ENCODE measurements at regions not wholly inside any gene's neighbourhood (a gene's known extent, or its start where the extent isn't known, plus 50 kb on each side); places are given as distances from the start of the nearest gene placed in this dataset.

DNA sequence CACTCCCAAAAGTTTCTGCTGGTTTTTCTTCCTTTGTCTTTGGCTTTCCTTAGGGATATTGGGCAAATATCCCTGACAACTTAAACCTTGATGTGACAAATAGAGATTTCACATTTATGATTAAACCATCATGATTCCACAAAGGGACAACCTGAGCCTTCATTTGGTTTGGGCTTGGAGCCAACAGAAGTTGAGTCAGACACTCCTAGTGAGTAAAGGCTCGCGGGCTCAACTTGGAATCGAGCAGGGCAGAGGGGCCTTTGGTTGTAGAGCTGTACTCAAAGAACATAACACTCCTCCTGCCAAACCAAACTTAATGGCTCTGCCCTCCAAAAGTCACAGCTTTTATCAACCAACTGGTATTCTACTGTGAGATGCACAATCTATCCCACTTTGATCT, 290.2 kb upstream of the MAP3K1 start:
- no peak overlapping the region for H3K4me3 ChIP-seq (replicated peaks in 1 of 2; ENCODE audit: low read depth in 2 of 2, low read length in 2 of 2)
- TF ChIP-seq, protein P1, sequence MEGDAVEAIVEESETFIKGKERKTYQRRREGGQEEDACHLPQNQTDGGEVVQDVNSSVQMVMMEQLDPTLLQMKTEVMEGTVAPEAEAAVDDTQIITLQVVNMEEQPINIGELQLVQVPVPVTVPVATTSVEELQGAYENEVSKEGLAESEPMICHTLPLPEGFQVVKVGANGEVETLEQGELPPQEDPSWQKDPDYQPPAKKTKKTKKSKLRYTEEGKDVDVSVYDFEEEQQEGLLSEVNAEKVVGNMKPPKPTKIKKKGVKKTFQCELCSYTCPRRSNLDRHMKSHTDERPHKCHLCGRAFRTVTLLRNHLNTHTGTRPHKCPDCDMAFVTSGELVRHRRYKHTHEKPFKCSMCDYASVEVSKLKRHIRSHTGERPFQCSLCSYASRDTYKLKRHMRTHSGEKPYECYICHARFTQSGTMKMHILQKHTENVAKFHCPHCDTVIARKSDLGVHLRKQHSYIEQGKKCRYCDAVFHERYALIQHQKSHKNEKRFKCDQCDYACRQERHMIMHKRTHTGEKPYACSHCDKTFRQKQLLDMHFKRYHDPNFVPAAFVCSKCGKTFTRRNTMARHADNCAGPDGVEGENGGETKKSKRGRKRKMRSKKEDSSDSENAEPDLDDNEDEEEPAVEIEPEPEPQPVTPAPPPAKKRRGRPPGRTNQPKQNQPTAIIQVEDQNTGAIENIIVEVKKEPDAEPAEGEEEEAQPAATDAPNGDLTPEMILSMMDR (IDR thresholded peaks at IDR 0.05; ENCODE audit: low read depth, low read length) = no peak
- peak in 1 of 2 donors; percentile 45 for DNase-seq (ENCODE audit: low read depth in 2 of 2)

DNA sequence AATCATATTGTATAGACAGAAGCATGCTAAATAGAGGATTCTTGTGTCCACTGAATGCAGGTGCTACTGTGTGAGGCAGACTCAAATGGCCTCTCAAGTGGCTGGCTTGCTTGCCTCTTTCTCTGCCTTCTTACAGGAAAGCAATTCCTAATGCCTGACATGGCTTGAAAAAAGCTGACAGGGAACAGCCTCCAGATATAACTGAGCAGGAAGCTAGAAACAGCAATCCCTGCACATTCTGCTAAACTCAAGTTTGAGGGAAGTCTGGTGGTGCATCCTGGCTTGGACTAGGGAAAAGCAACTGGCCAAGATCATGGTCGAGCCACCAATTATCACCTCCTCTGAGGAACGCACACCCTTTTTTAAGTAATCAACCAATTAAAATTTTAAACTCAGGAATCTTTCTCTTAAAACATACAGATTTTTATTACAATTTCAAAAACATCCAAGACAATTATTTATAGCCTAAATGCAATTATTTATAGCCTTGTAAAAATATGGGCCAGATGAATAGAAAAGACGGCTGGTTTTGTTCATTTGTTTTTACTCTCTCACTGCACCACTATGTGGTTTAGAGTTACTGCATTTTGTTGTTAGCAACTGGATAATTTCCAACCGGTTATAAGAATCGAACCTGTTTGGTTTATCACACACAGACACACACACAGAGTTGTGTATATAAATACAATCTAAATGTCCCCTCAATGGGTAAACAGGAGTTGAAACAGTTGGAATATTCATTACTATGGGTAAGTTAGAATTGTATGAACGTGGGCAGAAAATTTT, 290.9 kb upstream of the ANKRD55 start:
- no peak overlapping the region for H3K4me3 ChIP-seq (replicated peaks in 1 of 2; ENCODE audit: low read depth in 2 of 2, low read length in 2 of 2)
- TF ChIP-seq, protein P1 (IDR thresholded peaks at IDR 0.05; ENCODE audit: low read depth, low read length) = no peak
- DNase-seq (ENCODE audit: low read depth in 2 of 2) = peak in 1 of 2 donors; percentile 45

DNA sequence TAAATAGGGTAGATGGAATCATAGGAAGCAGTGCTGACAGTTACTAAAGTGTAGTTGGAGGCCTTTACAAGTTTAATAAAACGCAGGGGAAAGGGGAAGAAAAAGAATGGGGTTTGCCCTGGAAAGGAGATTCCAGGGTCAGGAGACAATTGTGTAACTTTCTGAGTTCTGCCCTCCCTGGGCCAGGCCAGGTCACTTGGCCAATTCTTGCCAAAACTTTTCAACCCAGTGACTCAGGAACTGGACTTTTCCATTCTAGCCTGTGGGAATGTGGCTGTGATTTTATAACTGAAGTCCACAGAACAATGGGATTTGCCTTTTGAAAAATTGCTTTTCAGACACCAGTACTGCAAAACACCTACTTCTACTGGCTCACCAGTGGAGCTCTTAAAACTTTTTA, 289.8 kb upstream of the ANKRD55 start:
- TF ChIP-seq, protein P1 (IDR thresholded peaks at IDR 0.05; ENCODE audit: low read depth, low read length) = no peak
- DNase-seq (ENCODE audit: low read depth in 2 of 2) = peak; percentile 57 to 82
- no peak overlapping the region for H3K4me3 ChIP-seq (replicated peaks in 1 of 2; ENCODE audit: low read depth in 2 of 2, low read length in 2 of 2)

DNA sequence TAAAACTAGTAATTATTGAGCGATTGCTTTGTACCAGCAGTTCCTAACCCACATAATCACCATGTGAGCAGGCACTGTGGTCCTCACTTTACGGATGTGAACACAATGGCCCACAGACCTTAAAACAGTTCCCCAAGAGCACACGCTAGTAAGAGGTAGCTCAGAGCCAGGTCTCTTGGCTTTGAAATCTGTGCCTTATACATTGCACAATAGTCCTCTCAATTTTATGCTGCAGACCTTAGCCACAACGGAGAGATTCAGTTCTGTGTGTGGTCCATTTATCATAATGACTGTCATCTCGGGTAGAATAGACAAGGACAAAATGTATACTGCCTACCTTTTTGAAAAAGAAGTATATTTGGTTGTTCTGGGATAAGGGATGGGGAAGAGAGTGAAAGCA, 289.0 kb upstream of the ANKRD55 start:
- no peak for DNase-seq (ENCODE audit: low read depth in 2 of 2)
- TF ChIP-seq, protein P1 (IDR thresholded peaks at IDR 0.05; ENCODE audit: low read depth, low read length) = no peak
- no peak overlapping the region for H3K4me3 ChIP-seq (replicated peaks in 1 of 2; ENCODE audit: low read depth in 2 of 2, low read length in 2 of 2)

- TF ChIP-seq, protein P1 (IDR thresholded peaks at IDR 0.05; ENCODE audit: low read depth, low read length) = no peak
- DNase-seq (ENCODE audit: low read depth in 2 of 2) = no peak
- no peak overlapping the region for H3K4me3 ChIP-seq (replicated peaks in 1 of 2; ENCODE audit: low read depth in 2 of 2, low read length in 2 of 2)
Observed at GRCh38 chr5:56520986-56521730, 288.0 kb upstream of the ANKRD55 start.

DNA sequence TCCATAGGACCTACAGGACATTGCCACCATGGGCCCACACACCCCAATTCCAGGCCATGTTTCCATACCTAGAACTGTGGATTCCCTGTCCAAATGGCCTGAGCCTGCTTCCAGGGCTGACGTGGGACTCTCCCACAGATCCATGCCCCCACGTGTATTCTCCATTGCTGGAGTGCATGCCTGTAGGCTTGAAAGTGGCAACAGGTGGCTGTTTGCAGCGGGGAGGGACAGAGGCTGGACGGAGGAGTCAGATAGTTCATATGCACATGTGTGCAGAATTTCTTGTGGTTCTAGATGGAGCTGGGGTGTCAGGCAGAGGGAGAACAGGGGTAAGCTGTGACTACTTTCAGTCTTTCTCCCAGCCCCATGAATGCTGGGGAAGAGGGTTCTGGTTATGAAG, 285.7 kb upstream of the ANKRD55 start:
- no peak for DNase-seq (ENCODE audit: low read depth in 2 of 2)
- TF ChIP-seq, protein P1 (IDR thresholded peaks at IDR 0.05; ENCODE audit: low read depth, low read length) = no peak
- no peak overlapping the region for H3K4me3 ChIP-seq (replicated peaks in 1 of 2; ENCODE audit: low read depth in 2 of 2, low read length in 2 of 2)
